Stomach (tissue), 4 donors: ENCODE measurements at regions not wholly inside any gene's neighbourhood (a gene's known extent, or its start where the extent isn't known, plus 50 kb on each side); places are given as distances from the start of the nearest gene placed in this dataset.

Source experiments
- CTCF ChIP-seq, 7 experiments: fragments of 450-650 bp in 4 of 7; fragments of 200-600 bp in 3 of 7; sonication (generic) in 3 of 7; IDR thresholded peaks; one replicate each; pipeline ENCODE4 v1.5.1; 2016 to 2019; ENCODE audit warnings: antibody characterized with exemption in 7 of 7, control low read depth in 2 of 7, mild to moderate bottlenecking in 1 of 7
- POLR2A ChIP-seq, 4 donors: fragments of 450-650 bp; IDR thresholded peaks; one replicate each; pipeline ENCODE4 v1.6.1; 2016; ENCODE audit warnings: antibody characterized with exemption in 4 of 4, control low read depth in 2 of 4, mild to moderate bottlenecking in 1 of 4, moderate library complexity in 1 of 4

GRCh38 chr13:70385852-70386251 is 277.6 kb upstream of the KLHL1 start:
- no peak for TF ChIP-seq CTCF (IDR thresholded peaks at IDR 0.05)
- no peak for TF ChIP-seq POLR2A (IDR thresholded peaks at IDR 0.05)
